Mammary epithelial cell (primary cell): ENCODE measurements at regions not wholly inside any gene's neighbourhood (a gene's known extent, or its start where the extent isn't known, plus 50 kb on each side); places are given as distances from the start of the nearest gene placed in this dataset.

Experiments
- CTCF ChIP-seq, 2 donors: IDR thresholded peaks in 1 of 2; conservative IDR thresholded peaks in 1 of 2; 2 replicates each; pipeline ENCODE4 v1.5.1; 2011 to 2012; ENCODE audit warnings: inconsistent platforms in 2 of 2, low read length in 2 of 2, mild to moderate bottlenecking in 2 of 2, control low read depth in 1 of 2, low read depth in 1 of 2; ENCODE audit not compliant: insufficient read depth in 1 of 2; ENCODE audit errors: extremely low read depth in 1 of 2
- EZH2 ChIP-seq: IDR thresholded peaks from 2 replicates; pipeline ENCODE4 v1.6.1; 2012; ENCODE audit warnings: low read length, inconsistent platforms, borderline replicate concordance

- no peak for TF ChIP-seq CTCF (conservative IDR thresholded peaks at IDR 0.05 in 1 of 2, IDR thresholded peaks at IDR 0.05 in 1 of 2; ENCODE audit: extremely low read depth in 1 of 2, insufficient read depth in 1 of 2, low read depth in 1 of 2, low read length in 2 of 2)
- TF ChIP-seq EZH2: no peak
Observed at GRCh38 chr5:21663082-21663481, 1190.1 kb downstream of the CDH12 start.
